GM21390 (cell line): ENCODE measurements at regions not wholly inside any gene's neighbourhood (a gene's known extent, or its start where the extent isn't known, plus 50 kb on each side); places are given as distances from the start of the nearest gene placed in this dataset.

Experiments used
- ATAC-seq: cut with Tn5 transposase; IDR thresholded peaks from one replicate; pipeline ENCODE4 v1.9.1; 2021; ENCODE audit not compliant: unreplicated experiment

DNA sequence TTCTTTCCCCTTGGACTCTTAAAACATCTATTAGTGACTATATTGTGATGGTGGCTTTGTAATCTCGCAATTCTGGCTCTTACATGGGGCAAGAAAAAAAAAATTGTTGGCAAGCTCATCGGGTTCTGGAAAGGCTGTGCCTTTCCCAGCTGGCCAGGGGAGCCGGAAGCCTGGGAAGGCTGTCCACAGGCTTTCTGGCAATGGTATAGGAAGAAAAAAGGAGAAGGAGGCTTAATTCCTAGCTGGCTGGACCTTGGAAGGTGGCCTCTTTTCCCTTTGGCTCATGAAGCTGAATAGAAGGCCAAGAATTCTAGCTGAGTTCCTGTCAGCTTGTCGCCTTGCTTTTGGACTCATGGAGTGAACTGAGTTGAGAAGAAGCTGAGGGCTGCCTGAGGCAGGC is 243.5 kb upstream of the SEMA6D start:
- no peak for ATAC-seq

- no peak for ATAC-seq
Measured at GRCh38 chr15:47475336-47475735, 242.0 kb upstream of the SEMA6D start.

DNA sequence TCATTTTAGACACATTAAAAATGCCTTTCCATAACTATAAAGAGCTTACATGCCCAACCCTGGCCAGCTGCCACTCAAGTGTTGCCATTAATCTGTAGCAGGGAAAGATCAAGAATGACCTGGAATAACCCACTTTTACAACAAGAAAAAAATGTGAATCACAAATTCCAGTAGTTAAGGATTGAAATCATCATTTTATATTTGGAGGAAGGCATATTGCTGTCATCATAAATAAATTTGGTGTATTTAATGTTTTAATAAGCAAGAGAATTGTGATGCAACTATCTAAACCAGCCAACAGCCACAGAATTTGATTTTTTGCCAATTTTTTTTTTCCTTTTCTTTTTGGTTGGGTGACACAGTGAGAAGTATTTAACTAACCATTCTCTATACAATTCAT is 240.0 kb upstream of the SEMA6D start:
- ATAC-seq = no peak

DNA sequence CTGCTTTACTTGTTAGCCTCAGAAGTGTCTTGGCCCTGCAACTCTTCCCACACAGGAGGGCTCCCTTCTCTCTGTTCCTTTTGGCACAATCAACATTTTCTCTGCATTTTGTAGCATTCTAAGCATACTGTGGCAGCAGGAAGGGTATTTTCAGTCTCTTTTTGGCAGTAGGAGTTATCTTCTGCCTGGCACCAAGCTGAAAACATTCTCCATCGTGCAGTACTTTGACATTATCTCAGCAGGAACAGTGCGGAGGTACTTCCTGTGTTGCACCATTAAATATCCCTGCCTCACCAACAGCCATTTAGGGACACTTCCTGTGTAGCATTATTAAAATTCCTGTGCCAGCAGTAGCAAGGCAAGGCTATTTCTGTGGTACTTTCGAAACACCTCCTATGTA is 233.2 kb upstream of the SEMA6D start:
- ATAC-seq = no peak

DNA sequence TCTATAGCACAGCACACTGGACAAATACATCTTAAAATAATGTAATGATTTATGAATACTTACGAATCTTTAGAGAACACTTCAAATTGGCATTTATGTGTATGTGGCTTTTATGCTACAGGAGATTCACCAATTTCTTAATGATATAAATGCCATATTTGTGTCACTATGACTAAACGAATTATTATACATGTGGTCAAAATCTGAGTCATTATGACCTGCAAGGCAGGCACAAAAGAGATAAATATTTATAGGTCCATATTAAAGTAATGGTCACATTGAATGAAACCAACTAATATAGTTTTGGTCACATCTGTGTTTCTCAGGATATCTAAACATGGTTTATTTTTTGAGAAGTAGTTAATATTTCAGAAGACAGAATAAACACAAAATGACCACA is 232.3 kb upstream of the SEMA6D start:
- no peak for ATAC-seq

DNA sequence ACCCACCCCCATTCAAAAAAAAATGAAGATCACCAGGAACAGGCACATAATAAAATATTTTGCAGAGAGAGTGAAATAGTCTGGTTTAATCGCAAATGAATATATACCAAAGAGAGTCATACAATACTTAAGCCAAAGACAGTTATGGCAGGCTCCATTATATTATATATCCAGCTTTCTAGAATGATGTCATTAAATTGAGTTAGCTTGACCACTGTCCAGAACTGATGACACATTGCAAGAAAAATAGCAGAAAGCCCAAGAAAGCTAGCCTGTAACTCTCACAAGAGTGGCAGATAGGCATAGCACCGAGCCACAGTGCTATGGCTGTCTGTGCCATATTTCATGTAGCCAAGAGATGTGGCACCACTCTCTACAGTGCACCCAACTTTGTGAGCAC is 231.9 kb upstream of the SEMA6D start:
- ATAC-seq = no peak

DNA sequence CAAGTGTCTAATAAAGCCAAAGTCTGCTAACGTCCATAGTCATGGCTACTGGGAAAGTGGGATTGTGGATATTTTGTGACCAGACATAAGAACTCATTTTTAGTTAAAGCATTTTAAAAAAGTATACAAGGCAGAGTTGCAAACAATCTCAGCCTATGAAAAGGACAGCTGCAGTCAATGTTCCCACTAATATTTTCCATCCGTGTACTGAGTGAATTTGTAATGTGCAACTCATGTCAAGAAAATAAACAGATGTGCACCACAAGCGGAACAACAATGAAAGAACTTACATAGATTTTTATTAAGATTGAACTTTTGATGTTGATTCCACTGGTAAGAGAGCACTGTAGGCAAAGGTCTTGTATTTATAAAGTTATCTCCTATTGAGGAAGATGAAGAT is 231.3 kb upstream of the SEMA6D start:
- ATAC-seq = no peak

GRCh38 chr15:47492195-47492594 is 225.1 kb upstream of the SEMA6D start:
- ATAC-seq = no peak

DNA sequence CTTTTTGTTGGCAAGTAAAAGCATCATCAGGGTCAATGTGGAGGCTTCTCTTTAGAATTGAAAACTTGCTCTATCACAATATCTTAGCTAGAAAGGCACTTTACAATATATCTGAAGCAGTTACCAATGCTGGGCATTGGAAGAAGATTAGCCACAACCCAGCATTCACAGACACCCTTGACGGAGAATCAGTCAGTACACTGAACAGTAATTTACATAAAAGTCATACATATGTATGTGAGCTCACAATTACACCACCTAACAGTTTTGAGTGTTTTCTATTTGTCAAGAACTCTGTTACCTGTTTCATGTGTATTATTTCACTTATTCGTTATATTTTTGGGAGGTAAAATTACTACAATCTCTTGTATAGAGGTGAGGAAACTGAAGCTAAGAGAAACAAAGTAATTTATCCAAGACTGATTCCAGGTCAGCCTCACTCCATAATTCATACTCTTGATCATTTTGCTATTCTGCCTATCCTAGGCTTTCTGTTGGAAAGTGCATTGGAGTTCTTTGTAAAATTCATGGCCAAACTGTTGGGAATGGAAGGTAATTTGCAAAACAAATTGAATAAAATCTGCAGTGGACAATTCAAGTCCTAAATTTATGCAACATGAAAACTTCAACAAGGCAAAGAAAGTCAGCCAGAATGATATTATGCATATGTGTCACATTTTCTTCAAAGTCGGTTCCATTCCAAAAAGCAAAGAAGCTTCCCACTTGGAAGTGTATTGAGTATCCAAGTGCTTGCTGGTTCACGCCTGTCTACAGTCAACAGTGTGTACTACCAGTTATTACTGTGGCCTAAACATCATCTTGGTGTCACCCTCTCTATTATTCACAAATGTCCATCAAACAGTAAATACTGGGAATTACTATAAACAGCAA is 223.7 kb upstream of the SEMA6D start:
- ATAC-seq = no peak

DNA sequence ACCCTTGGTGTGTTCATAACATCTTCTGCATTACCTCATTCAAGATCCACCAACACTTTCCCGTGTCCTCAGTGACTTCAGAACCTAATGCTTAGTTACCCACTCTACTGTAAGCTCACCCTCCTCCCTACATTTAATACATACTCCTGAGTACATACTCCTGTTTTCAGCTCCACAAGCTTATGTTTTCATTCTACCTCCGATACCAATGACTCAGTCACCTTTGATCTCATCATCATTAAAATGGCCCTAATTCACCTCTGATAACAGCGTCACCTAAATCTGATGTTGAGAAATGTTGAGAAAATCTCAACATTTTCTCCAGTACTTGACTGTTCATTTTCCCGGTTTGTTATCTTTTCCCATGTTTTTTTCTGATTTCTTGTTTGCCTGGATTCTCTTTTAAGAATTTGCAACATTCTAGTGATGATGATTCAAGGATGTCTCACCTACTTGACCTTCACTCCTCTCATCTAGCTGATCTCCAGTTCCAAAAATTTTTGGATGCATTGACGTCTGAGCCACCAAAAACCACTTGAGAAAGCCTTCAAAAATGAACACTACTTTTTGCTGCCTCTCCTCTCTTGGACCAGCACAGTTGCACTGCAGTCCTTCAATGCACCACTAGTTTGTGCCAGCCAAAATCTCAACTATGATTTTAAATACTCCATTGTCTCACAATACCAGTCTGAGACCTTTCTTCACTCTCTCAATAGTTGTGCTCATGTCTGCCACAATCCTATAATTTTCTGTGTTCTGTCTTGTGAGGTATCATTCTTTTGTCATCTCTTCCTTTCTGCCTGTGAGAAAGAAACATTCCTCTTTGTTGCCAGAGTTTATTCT is 220.7 kb upstream of the SEMA6D start:
- ATAC-seq = no peak

- no peak for ATAC-seq
Measured at GRCh38 chr15:47500842-47501241, 216.5 kb upstream of the SEMA6D start.

DNA sequence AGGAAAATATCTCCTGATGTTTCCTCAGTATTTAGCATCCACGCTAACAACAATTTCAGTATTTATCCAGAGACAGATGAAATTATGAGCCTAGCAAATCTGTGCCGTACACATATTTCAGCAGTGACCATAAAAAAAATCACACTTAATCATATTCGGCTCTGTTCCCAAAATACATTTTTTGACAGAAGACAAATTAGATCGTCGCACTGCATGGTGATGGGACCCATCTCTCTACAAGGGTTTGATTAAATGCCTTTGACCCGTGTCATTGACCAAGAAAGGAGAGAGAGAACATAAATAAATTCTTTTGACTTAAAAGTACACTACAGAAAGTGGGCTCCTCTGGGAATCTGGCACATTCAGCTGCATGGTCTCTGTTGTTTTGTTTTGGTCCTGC is 215.3 kb upstream of the SEMA6D start:
- ATAC-seq = no peak

- ATAC-seq = no peak
Measured at GRCh38 chr15:47503876-47504275, 213.4 kb upstream of the SEMA6D start.

GRCh38 chr15:47504624-47505256 is 212.6 kb upstream of the SEMA6D start:
- no peak for ATAC-seq

GRCh38 chr15:47505712-47506328 is 211.5 kb upstream of the SEMA6D start:
- ATAC-seq = no peak

DNA sequence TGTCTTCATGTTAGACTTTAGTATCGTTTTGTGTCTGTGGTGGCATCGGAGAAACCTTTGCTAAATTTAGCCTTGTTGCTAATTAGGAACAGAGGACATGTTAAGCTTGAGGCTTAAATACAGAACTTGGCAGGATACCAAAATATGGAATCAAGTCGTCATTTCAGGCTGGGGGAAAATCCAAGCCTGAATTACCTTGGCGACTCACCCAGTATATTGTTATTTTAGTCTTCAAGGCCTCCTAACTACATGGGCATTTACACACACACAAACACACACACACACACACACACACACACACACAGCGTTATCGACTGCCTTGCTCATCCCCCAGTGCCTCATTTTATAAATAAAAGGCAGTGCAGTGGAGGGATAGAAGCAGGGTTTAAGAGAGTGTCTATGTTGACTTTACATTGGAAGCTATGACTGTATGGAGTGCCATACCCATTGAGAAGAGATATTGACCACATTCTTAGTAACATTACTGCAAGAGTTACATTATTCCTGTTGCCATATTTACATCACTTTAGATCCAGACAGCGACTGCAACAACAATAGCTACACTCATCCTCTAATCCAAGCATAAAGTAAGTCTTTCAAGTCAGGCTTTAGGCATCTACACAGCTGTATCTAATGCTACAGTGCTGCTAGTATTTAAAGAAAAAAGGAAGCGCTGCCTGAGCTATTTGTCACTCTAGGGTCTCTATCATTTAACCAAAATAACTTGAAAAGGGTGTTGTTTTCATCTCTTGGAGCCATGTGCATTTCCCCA is 210.8 kb upstream of the SEMA6D start:
- ATAC-seq = no peak

- ATAC-seq = no peak
Measured at GRCh38 chr15:47507221-47507985, 209.9 kb upstream of the SEMA6D start.

- no peak for ATAC-seq
Measured at GRCh38 chr15:47511261-47511660, 206.0 kb upstream of the SEMA6D start.

DNA sequence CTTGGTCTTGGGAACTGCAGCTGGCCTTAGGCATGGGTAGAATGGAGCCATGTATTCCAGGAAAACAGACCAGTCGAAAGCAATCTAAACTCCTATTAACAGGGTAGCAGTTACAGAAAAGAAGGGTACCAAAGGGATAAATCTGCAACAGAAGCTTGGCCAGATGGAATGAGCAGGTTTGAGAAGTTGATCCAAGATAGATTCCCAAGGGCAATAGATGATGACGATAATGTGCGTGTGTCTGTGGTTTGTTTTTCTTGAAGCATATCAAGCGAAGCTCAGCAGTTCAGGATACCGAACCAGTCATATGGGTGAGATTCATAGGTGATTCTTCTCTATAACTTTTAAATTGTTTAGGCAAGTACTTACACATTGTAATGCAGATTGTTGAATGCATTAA is 203.8 kb upstream of the SEMA6D start:
- ATAC-seq = no peak

GRCh38 chr15:47514200-47514652 is 203.1 kb upstream of the SEMA6D start:
- no peak for ATAC-seq
